Activated CD4-positive, alpha-beta T cell treated with anti-CD3 and anti-CD28 coated beads, Interleukin-2, Interleukin-4, amounts not matched to agents 100 ng/mL and 50 ng/mL, durations not matched to agents 16 hours and 8 hours (primary cell): ENCODE measurements at regions not wholly inside any gene's neighbourhood (a gene's known extent, or its start where the extent isn't known, plus 50 kb on each side); places are given as distances from the start of the nearest gene placed in this dataset.

Experiments used
- DNase-seq: peaks from one replicate; pipeline ENCODE4 v3.0.0-alpha.2; 2020; ENCODE audit warnings: low spot score

DNA sequence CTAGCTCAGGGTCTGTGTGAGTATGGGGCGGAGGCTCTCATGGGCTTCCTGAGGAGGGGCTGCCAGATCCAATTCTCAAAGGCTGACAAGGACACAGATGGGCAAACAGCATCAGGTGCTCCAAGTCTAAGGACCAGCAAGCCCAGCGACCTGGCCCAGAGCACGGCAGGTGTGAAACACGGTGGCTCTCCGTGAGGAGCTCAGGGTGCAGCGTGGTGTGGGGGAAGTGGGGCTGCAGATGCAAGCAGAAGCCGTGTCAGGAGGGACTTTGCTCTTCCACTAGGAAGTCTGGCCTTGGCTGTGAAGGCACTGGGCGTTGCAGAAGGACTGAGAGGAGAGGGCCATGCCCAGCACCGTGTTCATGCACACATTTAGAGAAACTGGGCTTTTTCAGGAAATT, 420.0 kb downstream of the GADD45G start:
- no peak for DNase-seq

DNA sequence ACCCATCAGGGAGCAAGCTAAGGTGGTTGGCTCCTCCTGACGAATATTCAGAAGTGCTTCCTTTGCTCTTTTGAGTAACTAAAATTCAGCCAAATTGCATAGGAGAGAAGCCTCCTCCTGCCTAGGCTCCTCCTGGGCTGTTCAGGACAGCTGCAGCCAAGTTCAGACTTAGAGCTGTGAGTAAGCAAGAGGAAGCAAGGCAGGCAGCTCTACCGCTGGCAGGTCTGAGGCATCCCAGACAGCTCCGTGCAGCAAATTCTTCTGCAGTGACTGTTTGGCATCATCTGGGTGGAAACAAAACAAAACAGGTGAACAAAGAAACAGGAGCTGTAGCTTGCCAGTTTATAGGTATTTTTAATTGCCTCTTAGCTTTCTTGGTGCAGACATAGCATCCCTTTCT, 421.0 kb downstream of the GADD45G start:
- DNase-seq = no peak

DNA sequence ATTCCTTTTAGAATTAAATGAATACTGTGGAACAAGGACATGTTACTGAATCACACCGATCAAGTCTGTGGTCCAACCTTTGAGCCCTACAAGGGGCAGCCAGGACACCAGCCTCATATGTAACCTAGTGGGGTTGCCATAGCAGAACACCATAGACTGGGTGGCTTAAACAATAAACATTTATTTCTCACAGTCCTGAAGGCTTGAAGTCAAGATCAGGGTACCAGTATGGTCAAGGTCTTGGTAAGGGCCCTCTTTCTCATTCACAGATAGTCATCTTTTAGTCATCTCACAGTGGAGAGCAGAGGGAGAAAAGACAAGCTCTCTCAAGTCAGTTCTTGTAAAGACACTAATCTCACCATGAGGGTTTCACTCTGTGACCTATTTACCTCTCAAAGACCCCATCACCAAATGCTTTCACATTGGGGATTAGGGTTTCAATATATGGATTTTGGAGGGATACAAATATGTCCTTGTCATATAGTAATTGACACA, 422.5 kb downstream of the GADD45G start:
- DNase-seq = no peak

DNA sequence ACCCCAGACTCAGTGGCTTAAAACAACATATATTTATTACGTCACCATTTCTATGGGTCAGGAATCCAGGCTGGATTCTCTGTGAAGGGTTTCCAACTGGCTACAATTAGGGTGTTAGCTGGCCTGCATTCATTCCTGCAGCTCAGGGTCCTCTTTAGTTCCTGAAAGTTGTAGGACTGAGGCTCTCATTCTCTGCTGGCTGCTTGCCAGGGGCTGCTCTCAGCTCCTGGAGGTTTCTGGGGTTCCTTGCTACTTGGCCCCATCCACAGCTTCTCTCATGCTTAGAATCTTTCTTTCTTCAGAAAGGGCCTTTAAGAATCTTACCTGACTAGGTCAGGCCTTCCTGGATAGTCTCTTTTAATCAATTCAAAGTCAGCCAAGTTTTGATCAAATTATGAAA, 424.6 kb downstream of the GADD45G start:
- DNase-seq = no peak

DNA sequence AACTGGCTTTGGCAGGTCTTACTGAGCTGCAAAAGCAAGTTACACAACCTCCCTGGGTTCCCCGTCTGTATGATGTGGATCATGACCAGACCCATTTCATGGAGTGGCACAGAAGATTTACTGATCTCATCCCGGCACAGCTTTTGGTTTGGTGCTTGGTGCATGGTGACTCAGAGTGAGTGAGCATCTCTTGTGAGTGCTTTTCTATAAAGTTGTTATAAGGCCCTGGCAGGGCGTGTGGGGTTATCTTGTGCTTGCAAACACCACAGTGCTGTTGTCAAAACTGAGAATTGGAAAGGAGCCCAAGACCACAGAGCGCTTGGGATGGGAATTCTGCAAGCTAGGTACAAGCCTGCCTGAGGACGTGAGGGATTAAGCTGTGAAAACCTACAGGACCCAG, 425.2 kb downstream of the GADD45G start:
- no peak for DNase-seq

DNA sequence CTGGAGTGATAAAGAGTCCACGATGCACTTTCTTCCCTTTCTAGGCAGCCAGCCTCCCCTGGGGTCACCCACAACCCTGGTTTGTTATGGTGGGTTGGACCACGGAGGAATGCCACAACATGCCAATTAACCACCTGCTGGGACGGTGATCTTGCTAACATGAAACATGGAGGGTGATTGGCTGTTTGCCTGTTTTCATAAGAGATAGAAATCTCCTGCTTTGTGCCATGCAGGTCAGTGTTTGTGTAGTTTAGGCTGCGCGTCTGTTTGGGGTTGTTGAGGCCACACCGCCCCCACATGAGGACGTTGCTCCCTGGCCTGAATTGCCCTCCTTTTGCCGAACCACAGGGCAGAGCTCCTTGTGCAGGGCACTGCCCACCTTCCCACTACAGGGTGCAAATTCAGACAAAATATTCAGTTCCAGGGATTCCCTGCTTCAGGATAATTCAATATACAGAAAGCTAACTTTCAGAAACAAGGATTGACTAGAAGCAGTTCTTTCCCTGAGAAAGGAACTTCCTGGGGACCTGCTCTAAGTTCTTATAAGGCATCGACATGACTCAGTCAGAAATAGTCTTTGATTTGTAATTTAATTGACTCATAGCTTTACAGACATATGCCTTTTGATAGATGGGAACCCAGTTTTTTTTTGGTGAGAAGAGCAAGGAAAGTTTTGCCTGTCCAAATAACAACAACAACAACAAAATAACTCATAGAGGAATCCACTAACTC, 427.6 kb downstream of the GADD45G start:
- DNase-seq = no peak

DNA sequence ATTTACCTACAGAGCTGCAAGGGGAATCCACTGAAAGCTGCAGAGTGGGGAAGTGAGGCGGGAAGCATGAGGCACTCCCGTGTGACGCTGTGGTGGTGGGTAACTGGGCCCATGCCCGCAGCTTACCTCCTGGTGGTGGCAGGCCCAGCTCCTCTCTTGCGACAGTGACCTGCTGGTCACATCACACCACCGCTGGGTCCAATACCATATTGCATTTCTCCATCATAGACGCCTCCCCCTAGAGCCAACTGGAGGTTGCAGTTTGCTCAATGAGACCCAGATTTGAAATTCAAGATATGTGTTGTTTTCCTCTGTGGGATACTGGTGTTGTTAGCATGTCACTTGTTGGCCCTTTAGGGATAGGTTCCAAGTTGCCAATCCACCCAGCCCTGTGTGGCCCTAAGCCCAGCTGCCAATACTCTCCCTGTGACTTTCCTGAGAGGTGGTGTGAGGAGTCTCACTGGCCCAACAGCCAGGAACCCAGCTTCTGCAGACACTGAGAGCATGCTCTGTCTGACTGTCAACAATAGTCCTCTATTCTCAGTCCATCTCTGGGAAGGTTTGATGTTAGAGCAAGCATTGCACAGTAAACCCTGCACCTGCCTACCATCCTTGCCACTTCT, 428.3 kb downstream of the GADD45G start:
- DNase-seq = no peak

DNA sequence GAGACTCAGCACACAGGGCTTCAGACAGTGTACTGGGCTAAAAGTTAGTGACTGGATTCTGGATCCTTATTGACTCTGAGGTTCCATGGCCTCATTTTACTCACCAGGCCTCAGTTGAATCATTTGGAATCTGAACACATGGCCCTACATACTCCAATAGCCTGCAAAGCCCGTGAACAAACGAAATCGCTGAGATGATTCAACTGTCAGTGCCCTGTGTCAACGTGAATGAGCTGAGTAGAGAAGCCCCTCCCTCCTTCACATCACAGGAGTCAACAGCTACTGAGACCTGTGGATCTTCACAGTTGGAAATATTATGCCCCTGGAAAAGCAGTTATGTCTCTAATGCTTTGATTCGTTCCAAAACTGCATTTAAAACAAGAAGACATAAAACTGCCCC, 429.3 kb downstream of the GADD45G start:
- DNase-seq = no peak

DNA sequence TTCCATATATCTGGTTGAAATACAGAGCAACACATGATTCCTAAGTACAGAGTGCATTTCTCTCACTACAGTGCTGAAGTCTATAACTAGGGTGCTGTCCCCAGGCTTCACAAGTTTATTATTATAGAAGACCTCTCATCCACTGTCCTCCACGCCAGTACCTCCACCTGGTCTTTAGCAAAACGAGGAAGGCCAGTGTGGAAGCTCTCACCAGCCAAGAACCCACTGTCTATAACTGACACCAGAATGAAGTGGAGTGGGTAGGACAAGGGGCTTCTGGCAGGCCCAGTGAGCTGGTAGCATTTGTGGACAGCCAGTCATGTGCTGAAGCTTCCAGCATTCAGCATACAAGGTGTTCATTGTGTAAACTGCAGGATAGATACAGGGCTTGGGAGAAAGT, 430.7 kb downstream of the GADD45G start:
- DNase-seq = no peak

DNA sequence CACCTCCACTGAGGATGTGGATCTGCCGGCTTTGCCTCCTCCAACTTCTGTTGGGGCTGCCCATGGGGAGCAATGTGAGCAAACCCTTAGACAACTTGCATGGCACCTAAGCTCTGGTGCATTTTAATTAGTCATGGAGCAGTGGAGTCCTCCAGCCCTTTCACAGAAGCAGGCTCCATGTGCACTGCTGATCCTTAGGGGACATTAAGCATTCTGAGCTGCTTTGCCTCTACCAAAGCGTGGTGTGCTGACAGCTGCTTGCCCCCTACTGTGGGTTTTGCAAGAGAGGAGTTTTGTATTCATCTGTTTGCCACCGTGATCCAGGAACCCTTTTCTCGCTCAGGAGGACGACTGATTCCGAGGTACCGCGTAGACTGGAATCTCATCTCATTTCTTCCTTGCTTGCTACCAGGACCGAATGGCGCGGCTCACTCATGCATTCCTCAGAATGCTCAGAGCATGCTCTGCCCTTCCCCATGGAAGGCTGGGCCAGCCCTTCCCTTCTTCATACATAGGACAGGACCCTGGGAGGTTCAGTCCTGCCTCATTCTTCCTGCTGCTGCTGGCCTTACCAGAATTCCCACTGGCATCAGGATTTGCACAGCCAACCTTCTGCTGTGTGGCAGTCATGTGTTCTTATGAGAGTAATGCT, 432.5 kb downstream of the GADD45G start:
- no peak for DNase-seq

DNA sequence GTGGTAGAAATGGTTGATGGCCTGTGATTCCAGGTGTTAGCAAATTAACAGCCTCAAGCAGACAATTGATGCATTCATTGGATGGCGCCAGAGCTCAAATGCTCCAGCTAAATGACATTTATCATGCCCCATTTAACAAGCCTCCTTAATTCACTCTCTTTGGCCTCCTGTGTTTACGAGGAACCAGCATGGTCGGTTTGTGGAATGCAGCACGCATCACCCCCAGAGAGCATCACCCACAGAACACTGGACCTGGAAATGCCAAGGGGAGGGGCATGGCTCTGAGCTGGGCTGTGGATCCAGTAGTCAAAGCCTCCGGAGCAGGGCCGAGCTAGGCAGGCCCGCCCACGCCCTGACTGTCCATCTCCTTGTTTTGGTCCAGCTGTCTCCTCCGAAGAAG, 434.0 kb downstream of the GADD45G start:
- no peak for DNase-seq

DNA sequence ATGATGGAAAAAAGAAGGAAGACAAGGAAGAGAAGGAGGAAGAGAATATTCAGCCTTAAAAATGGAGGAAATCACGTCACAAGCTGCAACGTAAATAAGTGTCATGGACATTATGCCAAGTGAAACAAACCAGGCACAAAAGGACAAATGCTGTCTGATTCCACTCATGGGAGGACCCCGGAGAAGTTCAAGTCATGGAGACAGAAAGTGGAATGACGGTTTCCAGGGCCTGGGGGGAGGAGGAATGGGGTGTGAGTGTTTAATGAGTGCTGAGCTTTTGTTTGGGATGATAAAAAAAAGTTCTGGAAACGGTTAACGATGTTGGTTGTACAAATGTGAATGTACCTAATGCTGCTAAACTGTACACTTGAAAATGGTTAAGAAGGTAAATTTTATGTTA, 439.5 kb downstream of the GADD45G start:
- DNase-seq = no peak

DNA sequence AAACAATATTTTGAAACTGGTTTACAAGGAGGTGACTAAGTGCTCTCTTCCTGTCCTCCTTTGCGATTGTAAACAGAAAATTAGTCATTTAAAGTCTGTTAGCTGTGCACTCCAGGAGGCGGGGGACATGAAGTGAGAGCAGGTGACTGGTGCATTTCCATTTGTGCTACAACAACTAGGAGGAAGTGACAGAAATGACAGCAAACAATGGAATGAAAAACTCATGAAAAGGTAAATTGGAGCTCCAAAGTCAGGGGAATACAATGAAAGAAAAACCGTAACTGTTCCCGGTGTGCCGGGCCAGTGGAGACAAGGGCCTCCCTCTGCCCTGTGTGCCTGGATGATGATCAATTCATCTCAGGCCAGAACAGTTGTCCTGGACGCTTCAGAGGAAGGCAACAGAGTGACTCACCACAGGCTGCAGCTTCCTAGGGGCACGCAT, 439.9 kb downstream of the GADD45G start:
- peak; percentile 54 for DNase-seq

DNA sequence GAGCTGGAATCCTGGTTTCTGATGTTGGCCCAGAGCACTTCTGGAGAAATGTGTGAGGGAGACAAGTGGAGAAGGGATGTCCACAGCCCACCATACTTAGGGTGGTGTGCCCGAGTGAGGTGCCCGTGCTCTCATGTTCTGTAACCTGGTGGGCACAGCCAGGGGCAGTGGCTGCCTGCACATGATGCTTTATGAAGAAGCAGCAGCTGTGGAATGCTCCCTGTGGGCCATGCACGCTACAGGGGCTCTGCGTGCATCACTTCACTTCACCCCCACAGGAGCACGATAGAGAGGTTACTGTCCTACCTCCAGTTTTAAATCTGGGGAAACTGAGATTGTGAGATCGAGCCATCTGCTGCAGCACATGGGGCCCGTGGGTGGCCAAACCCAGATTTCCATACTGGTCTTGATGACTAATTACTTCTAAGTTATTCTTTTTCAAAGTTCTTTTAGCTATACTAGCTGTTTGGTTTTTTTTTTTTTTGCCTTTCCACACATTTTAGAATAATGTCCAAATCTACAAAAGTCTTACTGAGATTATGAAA, 441.6 kb downstream of the GADD45G start:
- DNase-seq = no peak

DNA sequence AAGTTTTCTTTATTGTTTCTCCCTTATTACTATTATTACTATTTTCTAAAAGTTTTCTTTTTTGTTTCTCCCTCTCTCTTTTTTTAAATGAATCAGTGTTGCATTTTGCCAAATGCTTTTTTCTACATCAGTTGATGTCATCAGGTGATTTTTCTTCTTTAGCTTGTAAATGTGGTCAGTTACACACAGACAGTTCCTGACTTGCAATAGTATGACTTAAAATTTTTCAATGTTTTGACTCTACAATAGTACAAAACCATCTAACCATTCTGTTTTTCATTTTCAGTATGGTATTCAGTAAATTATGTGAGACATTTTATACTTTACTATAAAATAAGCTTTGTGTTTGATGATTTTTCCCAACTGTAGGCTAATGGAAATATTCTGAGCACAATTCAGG, 443.0 kb downstream of the GADD45G start:
- DNase-seq = no peak

DNA sequence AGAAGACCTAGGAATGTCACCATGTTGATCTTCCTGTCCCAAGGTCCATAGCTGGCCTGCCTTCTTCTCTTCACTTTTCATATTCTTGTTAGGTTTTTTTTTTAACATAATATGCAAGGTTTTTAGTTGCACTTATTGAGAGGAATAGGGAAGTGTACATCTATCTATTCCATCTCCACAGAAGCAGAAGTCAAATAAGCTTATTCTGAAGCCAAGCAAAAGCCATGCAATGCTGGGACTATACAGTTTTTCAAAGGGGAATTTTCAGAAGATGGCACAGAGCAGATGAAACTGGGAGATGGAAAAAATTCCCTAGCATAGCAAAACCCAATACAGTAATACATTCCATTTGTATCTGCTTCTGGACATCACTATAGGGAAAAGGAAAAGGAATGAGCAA, 447.6 kb downstream of the GADD45G start:
- DNase-seq = no peak

DNA sequence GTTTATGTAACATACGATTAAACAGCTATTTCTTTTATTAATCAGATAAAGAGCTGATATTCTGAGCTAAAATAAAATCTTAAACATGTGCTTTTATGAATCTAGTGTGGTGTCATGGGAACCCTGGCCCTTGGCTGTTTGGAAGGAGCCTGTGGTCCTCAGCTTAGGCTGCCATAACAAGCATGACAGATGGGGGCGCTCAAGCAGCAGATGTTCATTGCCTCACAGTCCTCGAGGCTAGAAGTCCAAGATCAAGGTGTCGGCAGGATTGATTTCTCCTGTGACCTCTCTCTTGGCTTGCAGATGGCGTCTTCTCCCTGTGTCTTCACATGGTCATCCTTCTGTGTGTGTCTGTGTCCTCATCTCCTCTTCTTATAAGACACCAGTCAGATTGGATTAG, 448.2 kb downstream of the GADD45G start:
- no peak for DNase-seq

DNA sequence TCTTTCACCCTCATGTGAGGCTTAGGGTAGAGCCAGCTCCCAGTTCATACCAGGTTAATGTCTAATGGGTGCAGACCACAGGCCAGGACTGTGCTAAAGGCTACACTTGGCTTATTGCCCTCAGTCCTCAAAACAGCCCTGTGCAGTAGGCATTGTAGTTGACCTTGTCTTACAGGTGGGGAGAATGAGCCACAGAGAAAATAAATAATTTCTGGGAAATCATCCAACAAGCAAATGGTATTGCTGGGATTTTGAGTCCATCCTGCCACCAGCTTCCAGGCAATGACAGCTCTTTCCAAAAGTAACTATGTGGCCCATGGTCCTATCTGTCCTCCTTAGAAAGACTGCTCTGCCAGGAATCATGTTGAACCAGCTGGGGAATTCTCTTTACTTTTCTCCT, 450.0 kb downstream of the GADD45G start:
- no peak for DNase-seq

DNA sequence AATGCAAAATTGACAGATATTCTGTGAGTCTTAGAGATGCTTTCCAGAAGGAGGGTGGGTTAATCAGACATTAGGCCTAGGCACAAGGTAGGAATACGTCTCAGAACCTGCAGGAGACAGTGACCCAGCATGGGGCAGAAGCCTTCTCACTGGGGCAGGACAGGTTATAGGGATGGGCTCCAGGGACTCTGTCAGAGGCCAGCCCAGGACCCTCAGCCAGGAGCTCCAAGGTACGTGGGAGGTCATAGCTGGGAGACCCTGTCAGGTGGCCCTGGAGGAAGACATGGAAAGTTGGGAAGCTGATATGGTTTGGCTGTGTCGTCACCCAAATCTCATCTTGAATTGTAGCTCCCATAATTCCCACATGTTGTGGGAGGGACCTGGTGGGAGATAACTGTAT, 450.4 kb downstream of the GADD45G start:
- DNase-seq = no peak

DNA sequence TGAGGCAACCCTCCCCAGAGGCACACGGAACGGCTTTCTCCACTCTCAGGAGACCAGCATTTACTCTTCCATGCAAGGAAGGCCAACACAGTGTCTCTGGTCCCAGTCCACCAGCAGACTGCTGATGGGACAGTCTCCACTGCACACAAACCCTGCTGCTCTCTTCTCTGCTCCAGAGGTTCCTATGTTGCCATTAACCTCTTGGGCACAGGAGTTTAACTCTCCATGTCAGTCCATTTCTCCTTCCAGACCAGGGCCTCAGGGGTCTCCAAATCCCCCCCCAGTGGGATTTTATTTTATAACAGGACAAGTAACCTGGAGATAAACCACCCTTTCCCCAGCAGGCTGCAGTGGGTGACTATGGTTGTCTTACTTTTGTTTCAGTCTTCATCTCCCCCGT, 452.5 kb downstream of the GADD45G start:
- DNase-seq = no peak

DNA sequence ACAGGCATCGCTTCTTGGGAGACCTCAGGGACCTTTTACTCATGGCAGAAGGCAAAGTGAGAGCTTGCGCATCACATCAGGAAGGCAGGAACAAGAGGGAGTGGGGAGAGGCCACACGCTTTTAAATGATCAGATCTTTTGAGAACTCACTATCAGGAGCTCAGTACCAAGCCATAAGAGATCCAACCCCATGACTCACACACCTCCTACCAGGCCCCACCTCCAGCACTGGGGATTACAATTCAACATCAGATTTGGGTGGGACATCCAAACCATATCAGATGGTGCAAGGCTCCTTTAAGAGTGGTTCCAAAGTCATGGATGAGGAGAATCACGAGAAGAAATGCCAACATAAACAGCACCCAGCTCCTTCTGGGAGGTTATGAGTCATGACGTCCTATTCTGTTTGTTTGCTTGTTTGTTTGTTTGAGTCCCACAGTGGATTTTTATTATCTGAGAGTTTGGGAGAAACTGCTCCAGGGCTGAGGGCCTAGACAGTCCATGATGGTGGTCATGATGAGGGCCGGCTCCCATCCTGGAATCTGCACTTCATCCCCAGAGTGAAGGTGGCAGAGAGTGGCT, 453.5 kb downstream of the GADD45G start:
- no peak for DNase-seq

DNA sequence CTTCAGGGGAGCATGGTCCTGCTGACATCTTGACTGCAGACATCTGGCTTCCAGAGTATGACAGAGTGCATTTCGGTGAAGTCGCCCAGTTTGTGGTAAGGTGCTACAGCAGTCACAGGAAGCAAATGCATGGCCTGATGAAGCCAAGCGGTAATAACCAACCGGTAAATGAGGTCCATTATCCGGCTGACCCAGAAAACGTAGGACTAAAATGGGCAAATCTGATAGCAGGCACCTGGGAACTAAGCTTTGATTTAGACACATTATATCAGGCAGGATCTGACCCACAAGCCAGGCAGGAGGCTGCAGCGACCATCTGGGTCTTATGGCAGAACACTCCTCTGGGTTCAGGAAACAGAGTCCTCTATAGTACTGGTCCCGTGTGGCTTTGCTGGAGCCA, 454.6 kb downstream of the GADD45G start:
- DNase-seq = no peak

DNA sequence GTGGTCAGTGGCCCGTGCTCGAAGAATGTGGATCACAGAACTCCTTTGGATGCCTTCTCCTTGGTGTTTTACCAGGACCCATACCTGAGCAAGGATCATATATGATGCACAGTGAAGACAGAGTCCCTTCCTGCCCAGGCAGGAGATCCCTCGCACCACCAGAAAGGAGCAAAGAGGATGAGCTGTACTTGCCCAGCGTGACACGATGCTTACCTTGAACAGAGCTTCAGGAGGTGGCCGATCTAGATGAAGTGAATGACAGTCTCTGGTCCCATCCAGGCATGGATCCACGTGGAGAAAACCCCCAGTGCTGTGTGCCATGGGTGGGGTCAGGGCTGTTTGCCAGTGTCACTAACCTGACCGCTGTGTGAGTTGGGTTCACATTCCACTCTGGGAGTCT, 455.4 kb downstream of the GADD45G start:
- no peak for DNase-seq
